ENCODE measurements at regions not wholly inside any gene's neighbourhood (a gene's known extent, or its start where the extent isn't known, plus 50 kb on each side); places are given as distances from the start of the nearest gene placed in this dataset.

- TF ChIP-seq RAD21 (IDR thresholded peaks at IDR 0.05 in 1 of 2, conservative IDR thresholded peaks at IDR 0.05 in 1 of 2; ENCODE audit: low read depth in 2 of 2, low read length in 2 of 2), result peak; percentile 93
- no peak for TF ChIP-seq RXRA (IDR thresholded peaks at IDR 0.05; ENCODE audit: insufficient read depth, low read depth, low read length)
- no peak for TF ChIP-seq CTBP2 (IDR thresholded peaks at IDR 0.05; ENCODE audit: borderline replicate concordance, insufficient read depth, insufficient read length, low read length)
Observed at GRCh38 chr5:155943516-155944407, 383.2 kb upstream of the SGCD start (continued).

Measured in H1 (cell line).